ENCODE measurements at regions not wholly inside any gene's neighbourhood (a gene's known extent, or its start where the extent isn't known, plus 50 kb on each side); places are given as distances from the start of the nearest gene placed in this dataset.

DNA sequence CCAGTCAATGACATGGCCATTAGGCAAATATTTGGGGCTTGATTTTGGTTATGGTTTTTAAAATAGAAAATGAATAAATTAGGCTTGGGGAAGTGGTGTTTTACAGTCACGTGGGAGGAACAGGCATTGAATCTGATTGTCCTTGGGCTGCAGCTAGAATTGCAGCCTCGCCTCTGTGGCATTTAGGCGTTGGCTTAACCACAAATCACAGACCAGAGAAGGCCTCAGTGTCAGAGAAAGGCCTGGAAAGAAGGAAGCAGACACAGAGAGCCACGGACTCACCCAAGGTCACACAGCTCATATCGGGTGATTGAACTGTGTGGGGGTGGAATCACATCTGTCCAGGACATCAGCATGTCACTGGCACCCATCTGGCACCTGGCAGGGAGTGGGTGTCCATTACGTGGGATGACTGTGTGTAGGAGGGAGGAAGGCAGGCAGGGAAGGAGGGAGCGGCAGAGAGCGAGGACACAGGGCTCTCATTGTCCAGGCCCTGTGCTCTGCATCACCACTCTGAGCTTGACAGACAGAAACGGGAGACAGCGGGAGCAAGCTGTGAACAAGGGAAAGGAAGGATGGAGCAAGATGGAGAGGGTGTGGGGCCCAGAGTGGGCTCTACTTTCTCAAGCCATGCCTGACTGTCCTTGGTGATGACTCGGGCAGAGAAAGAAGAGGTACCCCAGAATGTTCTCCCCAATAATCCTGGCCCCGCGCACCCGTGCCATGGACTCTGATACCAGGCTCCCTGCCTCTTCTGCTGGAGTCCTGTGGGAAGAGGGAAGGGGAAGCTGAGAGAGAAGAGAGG lies 186.4 kb downstream of the FAM43A start:
- no peak overlapping the region for H2AFZ ChIP-seq (ENCODE audit: low read length)
- no peak for FAIRE-seq
- POLR2A ChIA-PET = no interaction called here

DNA sequence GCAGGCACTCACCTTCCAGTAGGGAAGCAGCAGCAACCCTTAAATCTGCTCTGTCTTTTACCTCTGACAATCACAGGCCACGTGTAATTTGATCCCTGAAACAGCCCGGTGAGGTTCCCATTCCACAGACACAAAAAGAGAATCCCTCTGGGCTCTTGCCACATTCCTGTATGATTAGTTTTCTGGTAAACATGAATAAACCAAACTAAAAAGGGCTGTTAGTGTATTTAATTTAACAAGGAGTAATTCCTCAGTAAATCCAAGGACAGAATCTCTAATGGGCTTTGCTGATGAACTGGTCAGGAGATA lies 186.9 kb downstream of the FAM43A start:
- no TSS peak for BruUV-seq (replicated peaks)
- Histone ChIP-seq H3K79me2 (ENCODE audit: insufficient read depth, low read length) (no peaks in the 10 kb centered on the region), H3K4me1 (ENCODE audit: insufficient read depth, low read length) (peaks cover 18% of the 10 kb centered on the region), H3K4me3 (replicated peaks in 1 of 3; ENCODE audit: insufficient read depth in 1 of 3, low read depth in 2 of 3, low read length in 3 of 3) (no peak overlapping the region), H3K9me3 (ENCODE audit: low read length) (no peaks in the 10 kb centered on the region; the same call in 1 of the 2 replicates), H3K27me3 (ENCODE audit: control insufficient read depth in 1 of 2, insufficient read depth in 2 of 2, low read length in 2 of 2) (peaks cover 2 to 45% of the 10 kb centered on the region in 2 experiments; a peak in 2 of 5 replicates), H3K4me2 (ENCODE audit: low read depth, low read length) (no peak overlapping the region), H3K36me3 (replicated peaks in 1 of 2; ENCODE audit: control insufficient read depth in 1 of 2, insufficient read depth in 2 of 2, low read length in 2 of 2) (no peaks in the 10 kb centered on the region), H3K27ac (ENCODE audit: extremely low read length, insufficient read depth, low read length) (no peak overlapping the region), H2AFZ (ENCODE audit: low read length) (no peak overlapping the region), H4K20me1 (ENCODE audit: insufficient read depth, low read length) (no peaks in the 10 kb centered on the region), H3K9ac (ENCODE audit: insufficient read depth, low read depth, low read length) (no peak overlapping the region)
- intact Hi-C loops (cut with micrococcal nuclease; ENCODE audit: unreplicated experiment) (no loop called here), in situ Hi-C loops (cut with HindIII; ENCODE audit: extremely low pct_ligation_motif_present, low pct_unique_long_range_greater_than_20kb) (no loop called here)
- CTCF ChIA-PET (ENCODE audit: low intra/inter-chr PET ratio, low total read pairs) = no interaction called here
- POLR2A ChIA-PET = no interaction called here
- TF ChIP-seq SIN3A (IDR thresholded peaks at IDR 0.05; ENCODE audit: borderline replicate concordance, low read depth, low read length) (no peak), POLR2A (IDR thresholded peaks at IDR 0.05; ENCODE audit: insufficient read depth in 1 of 2, low read depth in 2 of 2, low read length in 2 of 2) (no peak), ZBTB8A (CRISPR knock-in tag; IDR thresholded peaks at IDR 0.05; ENCODE audit: borderline replicate concordance, low read depth) (no peak), ZNF569 (CRISPR knock-in tag; IDR thresholded peaks at IDR 0.05; ENCODE audit: borderline replicate concordance) (no peak)
- TF ChIP-seq, protein P1, sequence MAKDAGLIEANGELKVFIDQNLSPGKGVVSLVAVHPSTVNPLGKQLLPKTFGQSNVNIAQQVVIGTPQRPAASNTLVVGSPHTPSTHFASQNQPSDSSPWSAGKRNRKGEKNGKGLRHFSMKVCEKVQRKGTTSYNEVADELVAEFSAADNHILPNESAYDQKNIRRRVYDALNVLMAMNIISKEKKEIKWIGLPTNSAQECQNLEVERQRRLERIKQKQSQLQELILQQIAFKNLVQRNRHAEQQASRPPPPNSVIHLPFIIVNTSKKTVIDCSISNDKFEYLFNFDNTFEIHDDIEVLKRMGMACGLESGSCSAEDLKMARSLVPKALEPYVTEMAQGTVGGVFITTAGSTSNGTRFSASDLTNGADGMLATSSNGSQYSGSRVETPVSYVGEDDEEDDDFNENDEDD (CRISPR knock-in tag; IDR thresholded peaks at IDR 0.05; ENCODE audit: borderline replicate concordance) = no peak
- TF ChIP-seq, protein P2, sequence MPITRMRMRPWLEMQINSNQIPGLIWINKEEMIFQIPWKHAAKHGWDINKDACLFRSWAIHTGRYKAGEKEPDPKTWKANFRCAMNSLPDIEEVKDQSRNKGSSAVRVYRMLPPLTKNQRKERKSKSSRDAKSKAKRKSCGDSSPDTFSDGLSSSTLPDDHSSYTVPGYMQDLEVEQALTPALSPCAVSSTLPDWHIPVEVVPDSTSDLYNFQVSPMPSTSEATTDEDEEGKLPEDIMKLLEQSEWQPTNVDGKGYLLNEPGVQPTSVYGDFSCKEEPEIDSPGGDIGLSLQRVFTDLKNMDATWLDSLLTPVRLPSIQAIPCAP (CRISPR knock-in tag; IDR thresholded peaks at IDR 0.05; ENCODE audit: low read depth) = no peak
- TF ChIP-seq, protein P3, sequence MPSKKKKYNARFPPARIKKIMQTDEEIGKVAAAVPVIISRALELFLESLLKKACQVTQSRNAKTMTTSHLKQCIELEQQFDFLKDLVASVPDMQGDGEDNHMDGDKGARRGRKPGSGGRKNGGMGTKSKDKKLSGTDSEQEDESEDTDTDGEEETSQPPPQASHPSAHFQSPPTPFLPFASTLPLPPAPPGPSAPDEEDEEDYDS (CRISPR knock-in tag; IDR thresholded peaks at IDR 0.05) = no peak
- 25% methylated on average over 2 of the region's 2 CpGs for WGBS (ENCODE audit: low lambda C conversion rate)
- ATAC-seq (no peak), DNase-seq (ENCODE audit: low spot score) (no peak), FAIRE-seq (no peak)

More for the DNA sequence above, 186.4 kb downstream of the FAM43A start:
- ATAC-seq (0 out of 3 replicates have a peak, but pooled peaks have one; percentile 18), DNase-seq (ENCODE audit: low spot score) (no peak)
- intact Hi-C loops (cut with micrococcal nuclease; ENCODE audit: unreplicated experiment) (no loop called here), in situ Hi-C loops (cut with HindIII; ENCODE audit: extremely low pct_ligation_motif_present, low pct_unique_long_range_greater_than_20kb) (no loop called here)
- CTCF ChIA-PET (ENCODE audit: low intra/inter-chr PET ratio, low total read pairs) = no interaction called here
- H3K4me1 ChIP-seq (ENCODE audit: insufficient read depth, low read length) = peaks cover 16% of the 10 kb centered on the region
- no TSS peak for BruUV-seq (replicated peaks)
- H4K20me1 ChIP-seq (ENCODE audit: insufficient read depth, low read length) = no peaks in the 10 kb centered on the region
- H3K36me3 ChIP-seq (replicated peaks in 1 of 2; ENCODE audit: control insufficient read depth in 1 of 2, insufficient read depth in 2 of 2, low read length in 2 of 2) = no peaks in the 10 kb centered on the region
- no peak for TF ChIP-seq MTA3 (CRISPR knock-in tag; IDR thresholded peaks at IDR 0.05)
- peak; percentile 60; the same call in 1 of the 2 replicates for TF ChIP-seq ZNF768 (CRISPR knock-in tag; IDR thresholded peaks at IDR 0.05)
- 38% methylated on average over 13 of the region's 14 CpGs for WGBS (ENCODE audit: low lambda C conversion rate)
- no peak overlapping the region for H3K4me3 ChIP-seq (replicated peaks in 1 of 3; ENCODE audit: insufficient read depth in 1 of 3, low read depth in 2 of 3, low read length in 3 of 3)
- H3K9ac ChIP-seq (ENCODE audit: insufficient read depth, low read depth, low read length) = no peak overlapping the region
- H3K79me2 ChIP-seq (ENCODE audit: insufficient read depth, low read length) = no peaks in the 10 kb centered on the region
- H3K27ac ChIP-seq (ENCODE audit: extremely low read length, insufficient read depth, low read length) = no peak overlapping the region
- no peak overlapping the region for H3K4me2 ChIP-seq (ENCODE audit: low read depth, low read length)
- peaks cover 2 to 51% of the 10 kb centered on the region in 2 experiments; a peak in 3 of 5 replicates for H3K27me3 ChIP-seq (ENCODE audit: control insufficient read depth in 1 of 2, insufficient read depth in 2 of 2, low read length in 2 of 2)
- H3K9me3 ChIP-seq (ENCODE audit: low read length) = no peaks in the 10 kb centered on the region; the same call in 1 of the 2 replicates
